ENCODE measurements at regions not wholly inside any gene's neighbourhood (a gene's known extent, or its start where the extent isn't known, plus 50 kb on each side); places are given as distances from the start of the nearest gene placed in this dataset.

- H3K4me2 ChIP-seq (ENCODE audit: low read depth, low read length): no peak overlapping the region
- no peaks in the 10 kb centered on the region for H4K20me1 ChIP-seq (ENCODE audit: insufficient read depth, low read length)
- ATAC-seq (no peak), FAIRE-seq (no peak), DNase-seq (ENCODE audit: low spot score) (no peak)
- in situ Hi-C loops (cut with HindIII; ENCODE audit: extremely low pct_ligation_motif_present, low pct_unique_long_range_greater_than_20kb) (no loop called here), intact Hi-C loops (cut with micrococcal nuclease; ENCODE audit: unreplicated experiment) (no loop called here)
- no peaks in the 10 kb centered on the region for H3K36me3 ChIP-seq (replicated peaks in 1 of 2; ENCODE audit: control insufficient read depth in 1 of 2, insufficient read depth in 2 of 2, low read length in 2 of 2)
- H3K9me3 ChIP-seq (ENCODE audit: low read length): no peaks in the 10 kb centered on the region
- H3K79me2 ChIP-seq (ENCODE audit: insufficient read depth, low read length): no peaks in the 10 kb centered on the region
- no peak overlapping the region for H2AFZ ChIP-seq (ENCODE audit: low read length)
- TF ChIP-seq ZMAT3 (CRISPR knock-in tag; conservative IDR thresholded peaks at IDR 0.05) (no peak), SMARCC2 (IDR thresholded peaks at IDR 0.05) (no peak)
- no TSS peak for BruUV-seq (replicated peaks)
- no peak overlapping the region for H3K4me3 ChIP-seq (replicated peaks in 1 of 3; ENCODE audit: insufficient read depth in 1 of 3, low read depth in 2 of 3, low read length in 3 of 3)
- no peak overlapping the region for H3K27ac ChIP-seq (ENCODE audit: extremely low read length, insufficient read depth, low read length)
- H3K9ac ChIP-seq (ENCODE audit: insufficient read depth, low read depth, low read length): no peak overlapping the region
- no peaks in the 10 kb centered on the region for H3K4me1 ChIP-seq (ENCODE audit: insufficient read depth, low read length)
- ChIA-PET POLR2A (no interaction called here), CTCF (ENCODE audit: low intra/inter-chr PET ratio, low total read pairs) (no interaction called here)
- no peaks in the 10 kb centered on the region for H3K27me3 ChIP-seq (ENCODE audit: control insufficient read depth in 1 of 2, insufficient read depth in 2 of 2, low read length in 2 of 2)
- WGBS (ENCODE audit: low lambda C conversion rate): 6% methylated on average over 1 of the region's 1 CpG
Measured at GRCh38 chr5:9815051-9815450, 184.9 kb upstream of the TAS2R1 start.

- 0% methylated on average over 1 of the region's 1 CpG for WGBS (ENCODE audit: low lambda C conversion rate)
- no peaks in the 10 kb centered on the region for H3K27me3 ChIP-seq (ENCODE audit: control insufficient read depth in 1 of 2, insufficient read depth in 2 of 2, low read length in 2 of 2)
- no peak overlapping the region for H3K27ac ChIP-seq (ENCODE audit: extremely low read length, insufficient read depth, low read length)
- no peak overlapping the region for H2AFZ ChIP-seq (ENCODE audit: low read length)
- no peak overlapping the region for H3K4me2 ChIP-seq (ENCODE audit: low read depth, low read length)
- no peaks in the 10 kb centered on the region for H4K20me1 ChIP-seq (ENCODE audit: insufficient read depth, low read length)
- H3K4me3 ChIP-seq (replicated peaks in 1 of 3; ENCODE audit: insufficient read depth in 1 of 3, low read depth in 2 of 3, low read length in 3 of 3): no peak overlapping the region
- in situ Hi-C loops (cut with HindIII; ENCODE audit: extremely low pct_ligation_motif_present, low pct_unique_long_range_greater_than_20kb) (no loop called here), intact Hi-C loops (cut with micrococcal nuclease; ENCODE audit: unreplicated experiment) (no loop called here)
- no peak overlapping the region for H3K9ac ChIP-seq (ENCODE audit: insufficient read depth, low read depth, low read length)
- no peaks in the 10 kb centered on the region for H3K79me2 ChIP-seq (ENCODE audit: insufficient read depth, low read length)
- no peaks in the 10 kb centered on the region for H3K4me1 ChIP-seq (ENCODE audit: insufficient read depth, low read length)
- BruUV-seq (replicated peaks): no TSS peak
- H3K9me3 ChIP-seq (ENCODE audit: low read length): no peaks in the 10 kb centered on the region
- DNase-seq (ENCODE audit: low spot score) (no peak), FAIRE-seq (no peak), ATAC-seq (no peak)
- POLR2A ChIA-PET: no interaction called here
- CTCF ChIA-PET (ENCODE audit: low intra/inter-chr PET ratio, low total read pairs): no interaction called here
- H3K36me3 ChIP-seq (replicated peaks in 1 of 2; ENCODE audit: control insufficient read depth in 1 of 2, insufficient read depth in 2 of 2, low read length in 2 of 2): no peaks in the 10 kb centered on the region
- TF ChIP-seq ZNF570 (CRISPR knock-in tag; IDR thresholded peaks at IDR 0.05; ENCODE audit: borderline replicate concordance): no peak
- TF ChIP-seq ZNF747 (CRISPR knock-in tag; IDR thresholded peaks at IDR 0.05; ENCODE audit: borderline replicate concordance): no peak
- no peak for TF ChIP-seq ZNF547 (CRISPR knock-in tag; IDR thresholded peaks at IDR 0.05)
- TF ChIP-seq ZNF276 (CRISPR knock-in tag; IDR thresholded peaks at IDR 0.05; ENCODE audit: low read depth): no peak
- no peak for TF ChIP-seq CREM (IDR thresholded peaks at IDR 0.05)
- no peak for TF ChIP-seq CREM (CRISPR knock-in tag; IDR thresholded peaks at IDR 0.05)
- no peak for TF ChIP-seq NFIC (IDR thresholded peaks at IDR 0.05; ENCODE audit: low read length)
- TF ChIP-seq, protein P1, sequence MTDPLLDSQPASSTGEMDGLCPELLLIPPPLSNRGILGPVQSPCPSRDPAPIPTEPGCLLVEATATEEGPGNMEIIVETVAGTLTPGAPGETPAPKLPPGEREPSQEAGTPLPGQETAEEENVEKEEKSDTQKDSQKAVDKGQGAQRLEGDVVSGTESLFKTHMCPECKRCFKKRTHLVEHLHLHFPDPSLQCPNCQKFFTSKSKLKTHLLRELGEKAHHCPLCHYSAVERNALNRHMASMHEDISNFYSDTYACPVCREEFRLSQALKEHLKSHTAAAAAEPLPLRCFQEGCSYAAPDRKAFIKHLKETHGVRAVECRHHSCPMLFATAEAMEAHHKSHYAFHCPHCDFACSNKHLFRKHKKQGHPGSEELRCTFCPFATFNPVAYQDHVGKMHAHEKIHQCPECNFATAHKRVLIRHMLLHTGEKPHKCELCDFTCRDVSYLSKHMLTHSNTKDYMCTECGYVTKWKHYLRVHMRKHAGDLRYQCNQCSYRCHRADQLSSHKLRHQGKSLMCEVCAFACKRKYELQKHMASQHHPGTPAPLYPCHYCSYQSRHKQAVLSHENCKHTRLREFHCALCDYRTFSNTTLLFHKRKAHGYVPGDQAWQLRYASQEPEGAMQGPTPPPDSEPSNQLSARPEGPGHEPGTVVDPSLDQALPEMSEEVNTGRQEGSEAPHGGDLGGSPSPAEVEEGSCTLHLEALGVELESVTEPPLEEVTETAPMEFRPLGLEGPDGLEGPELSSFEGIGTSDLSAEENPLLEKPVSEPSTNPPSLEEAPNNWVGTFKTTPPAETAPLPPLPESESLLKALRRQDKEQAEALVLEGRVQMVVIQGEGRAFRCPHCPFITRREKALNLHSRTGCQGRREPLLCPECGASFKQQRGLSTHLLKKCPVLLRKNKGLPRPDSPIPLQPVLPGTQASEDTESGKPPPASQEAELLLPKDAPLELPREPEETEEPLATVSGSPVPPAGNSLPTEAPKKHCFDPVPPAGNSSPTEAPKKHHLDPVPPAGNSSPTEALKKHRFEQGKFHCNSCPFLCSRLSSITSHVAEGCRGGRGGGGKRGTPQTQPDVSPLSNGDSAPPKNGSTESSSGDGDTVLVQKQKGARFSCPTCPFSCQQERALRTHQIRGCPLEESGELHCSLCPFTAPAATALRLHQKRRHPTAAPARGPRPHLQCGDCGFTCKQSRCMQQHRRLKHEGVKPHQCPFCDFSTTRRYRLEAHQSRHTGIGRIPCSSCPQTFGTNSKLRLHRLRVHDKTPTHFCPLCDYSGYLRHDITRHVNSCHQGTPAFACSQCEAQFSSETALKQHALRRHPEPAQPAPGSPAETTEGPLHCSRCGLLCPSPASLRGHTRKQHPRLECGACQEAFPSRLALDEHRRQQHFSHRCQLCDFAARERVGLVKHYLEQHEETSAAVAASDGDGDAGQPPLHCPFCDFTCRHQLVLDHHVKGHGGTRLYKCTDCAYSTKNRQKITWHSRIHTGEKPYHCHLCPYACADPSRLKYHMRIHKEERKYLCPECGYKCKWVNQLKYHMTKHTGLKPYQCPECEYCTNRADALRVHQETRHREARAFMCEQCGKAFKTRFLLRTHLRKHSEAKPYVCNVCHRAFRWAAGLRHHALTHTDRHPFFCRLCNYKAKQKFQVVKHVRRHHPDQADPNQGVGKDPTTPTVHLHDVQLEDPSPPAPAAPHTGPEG (CRISPR knock-in tag; IDR thresholded peaks at IDR 0.05): no peak
- no peak for TF ChIP-seq KAT2B (IDR thresholded peaks at IDR 0.05; ENCODE audit: borderline replicate concordance, low read depth, low read length)
- TF ChIP-seq ZNF781 (CRISPR knock-in tag; IDR thresholded peaks at IDR 0.05; ENCODE audit: borderline replicate concordance, not compliant biosample characterization): no peak
- TF ChIP-seq PLRG1 (conservative IDR thresholded peaks at IDR 0.05): no peak
- no peak for TF ChIP-seq CAMTA2 (CRISPR knock-in tag; IDR thresholded peaks at IDR 0.05; ENCODE audit: borderline replicate concordance)
Measured at GRCh38 chr5:9813305-9813704, 183.2 kb upstream of the TAS2R1 start.
